ENCODE measurements at regions not wholly inside any gene's neighbourhood (a gene's known extent, or its start where the extent isn't known, plus 50 kb on each side); places are given as distances from the start of the nearest gene placed in this dataset.

DNA sequence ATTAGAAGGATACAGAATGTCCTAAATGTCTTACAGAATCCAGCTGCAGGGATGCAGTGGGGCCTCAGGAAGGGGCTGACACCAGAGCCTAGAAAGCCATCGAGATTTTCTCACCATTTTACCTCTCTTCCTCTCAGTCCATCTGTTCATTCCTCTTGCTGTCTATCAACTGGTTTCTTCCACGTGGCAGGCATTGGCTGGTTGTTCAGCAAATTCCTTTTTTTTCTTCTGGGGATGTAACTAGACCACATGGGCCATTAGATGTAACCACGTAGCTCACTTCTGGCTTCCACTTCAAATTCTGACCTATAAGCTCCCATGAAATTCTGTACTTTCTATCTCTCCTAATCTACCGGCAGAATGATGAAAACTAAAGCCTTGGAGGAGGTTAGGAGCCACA, 93.6 kb upstream of the MTAP start:
- TF ChIP-seq, protein P1, sequence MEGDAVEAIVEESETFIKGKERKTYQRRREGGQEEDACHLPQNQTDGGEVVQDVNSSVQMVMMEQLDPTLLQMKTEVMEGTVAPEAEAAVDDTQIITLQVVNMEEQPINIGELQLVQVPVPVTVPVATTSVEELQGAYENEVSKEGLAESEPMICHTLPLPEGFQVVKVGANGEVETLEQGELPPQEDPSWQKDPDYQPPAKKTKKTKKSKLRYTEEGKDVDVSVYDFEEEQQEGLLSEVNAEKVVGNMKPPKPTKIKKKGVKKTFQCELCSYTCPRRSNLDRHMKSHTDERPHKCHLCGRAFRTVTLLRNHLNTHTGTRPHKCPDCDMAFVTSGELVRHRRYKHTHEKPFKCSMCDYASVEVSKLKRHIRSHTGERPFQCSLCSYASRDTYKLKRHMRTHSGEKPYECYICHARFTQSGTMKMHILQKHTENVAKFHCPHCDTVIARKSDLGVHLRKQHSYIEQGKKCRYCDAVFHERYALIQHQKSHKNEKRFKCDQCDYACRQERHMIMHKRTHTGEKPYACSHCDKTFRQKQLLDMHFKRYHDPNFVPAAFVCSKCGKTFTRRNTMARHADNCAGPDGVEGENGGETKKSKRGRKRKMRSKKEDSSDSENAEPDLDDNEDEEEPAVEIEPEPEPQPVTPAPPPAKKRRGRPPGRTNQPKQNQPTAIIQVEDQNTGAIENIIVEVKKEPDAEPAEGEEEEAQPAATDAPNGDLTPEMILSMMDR (conservative IDR thresholded peaks at IDR 0.05; ENCODE audit: low read length) = no peak
- no peak for TF ChIP-seq EZH2phosphoT487 (IDR thresholded peaks at IDR 0.05; ENCODE audit: borderline replicate concordance, low read depth, low read length)
